T-cell (primary cell): ENCODE measurements at regions not wholly inside any gene's neighbourhood (a gene's known extent, or its start where the extent isn't known, plus 50 kb on each side); places are given as distances from the start of the nearest gene placed in this dataset.

Source experiments
- ATAC-seq, 4 experiments: fragments of 200-7000 bp in 3 of 4; fragments of 150-1000 bp in 1 of 4; cut with Tn5 transposase; replicated peaks in 1 of 4; 1 replicate in 3 of 4; 2 replicates in 1 of 4; pipeline ENCODE4 v1.10.0; 2021; ENCODE audit warnings: moderate library complexity in 3 of 4, mild to moderate bottlenecking in 2 of 4, moderate number of reproducible peaks in 1 of 4
- CTCF ChIA-PET, 2 donors: fragments of 300-600 bp; sonication (Branson Sonifier 250); formaldehyde crosslinking; loops; one replicate each; lab custom pipeline; 2022; ENCODE audit warnings: antibody characterized with exemption in 2 of 2; lab: Charles Lee
- POLR2A ChIA-PET, 2 donors: fragments of 300-600 bp; sonication (Branson Sonifier 250); formaldehyde crosslinking; loops; one replicate each; lab custom pipeline; 2022; ENCODE audit warnings: antibody characterized with exemption in 2 of 2; lab: Charles Lee
- DNase-seq, 35 experiments: peaks; one replicate each; pipeline versions ENCODE4 v3.0.0 to v3.0.0-alpha.2; 2013 to 2023
- H3K27ac ChIP-seq: one replicate; pipeline ENCODE4 v1.5.1; 2013; ENCODE audit warnings: low read length
- H3K27me3 ChIP-seq, 2 experiments: replicated peaks in 1 of 2; 1 replicate in 1 of 2; 2 replicates in 1 of 2; pipeline versions ENCODE4 v1.6.1 to v1.7.0; 2013; ENCODE audit warnings: low read length in 1 of 2, mixed read lengths in 1 of 2; ENCODE audit not compliant: control insufficient read depth in 2 of 2, insufficient read depth in 2 of 2; ENCODE audit errors: extremely low read depth in 1 of 2
- H3K36me3 ChIP-seq, 2 donors: 1 replicate in 1 of 2; 2 replicates in 1 of 2; pipeline versions ENCODE4 v1.6.1 to v1.7.0; 2013; ENCODE audit warnings: low read length in 1 of 2; ENCODE audit not compliant: control insufficient read depth in 2 of 2, insufficient read depth in 1 of 2; ENCODE audit errors: extremely low read depth in 1 of 2
- H3K4me1 ChIP-seq, 2 experiments: 1 replicate in 1 of 2; 2 replicates in 1 of 2; pipeline versions ENCODE4 v1.6.1 to v1.7.0; 2013; ENCODE audit warnings: low read length in 2 of 2, mixed read lengths in 1 of 2; ENCODE audit not compliant: insufficient read depth in 2 of 2, control insufficient read depth in 1 of 2; ENCODE audit errors: extremely low read depth in 1 of 2
- H3K4me3 ChIP-seq, 2 donors: 1 replicate in 1 of 2; 2 replicates in 1 of 2; pipeline versions ENCODE4 v1.5.1 to v1.7.0; 2013; ENCODE audit warnings: mild to moderate bottlenecking in 2 of 2, low read length in 1 of 2, moderate library complexity in 1 of 2; ENCODE audit not compliant: control insufficient read depth in 1 of 2; ENCODE audit errors: extremely low read depth in 1 of 2
- H3K9me3 ChIP-seq: 2 replicates; pipeline ENCODE4 v1.7.0; 2013
- H3K27ac Mint-ChIP-seq, 2 donors: one replicate each; pipeline ENCODE4 v1.8.0; 2020 to 2021; ENCODE audit warnings: mild to moderate bottlenecking in 2 of 2, mixed read lengths in 2 of 2
- H3K27me3 Mint-ChIP-seq, 2 donors: one replicate each; pipeline ENCODE4 v1.8.0; 2021 to 2022; ENCODE audit warnings: mixed read lengths in 2 of 2
- H3K36me3 Mint-ChIP-seq: one replicate; pipeline ENCODE4 v1.8.0; 2021; ENCODE audit warnings: mixed read lengths
- H3K4me1 Mint-ChIP-seq, 3 donors: one replicate each; pipeline ENCODE4 v1.8.0; 2020 to 2022; ENCODE audit warnings: mixed read lengths in 3 of 3, mild to moderate bottlenecking in 1 of 3
- H3K4me3 Mint-ChIP-seq, 3 donors: one replicate each; pipeline ENCODE4 v1.8.0; 2020 to 2022; ENCODE audit warnings: mild to moderate bottlenecking in 3 of 3, mixed read lengths in 3 of 3, moderate library complexity in 3 of 3
- H3K9me3 Mint-ChIP-seq, 3 donors: one replicate each; pipeline ENCODE4 v1.8.0; 2020 to 2022; ENCODE audit warnings: mixed read lengths in 3 of 3
- WGBS: methylation state at CpG from one replicate; pipeline ENCODE4 v1.1.5; 2013; ENCODE audit warnings: missing lambda C conversion rate; ENCODE audit not compliant: insufficient coverage; 5-methylcytosine and 5-hydroxymethylcytosine counted together

DNA sequence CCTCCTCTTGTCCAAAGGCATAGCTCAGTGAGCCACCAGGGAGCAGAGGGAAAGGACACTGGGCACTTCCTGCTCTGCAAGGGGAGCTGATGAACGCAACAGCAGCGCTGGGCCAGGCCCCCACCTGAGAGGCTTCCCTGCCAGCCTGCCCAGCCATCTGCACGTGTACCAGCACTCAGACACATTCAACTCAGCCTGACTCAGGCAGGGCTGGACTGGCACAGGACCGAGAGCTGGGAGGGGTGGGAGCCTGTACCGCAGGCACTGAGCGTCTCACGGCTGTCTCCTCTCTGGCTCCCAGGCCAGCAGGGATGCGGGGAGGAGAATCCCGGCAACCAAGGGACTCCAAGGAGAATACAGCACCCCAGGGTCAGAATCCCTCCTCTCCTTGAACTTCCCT, 411.8 kb downstream of the CTTN start:
- 87% methylated on average over 6 of the region's 9 CpGs for WGBS
- Histone ChIP-seq H3K27me3 (peaks cover 0 to 22% of the 10 kb centered on the region in 2 experiments), H3K27ac (no peak overlapping the region), H3K4me1 (no peaks in the 10 kb centered on the region), H3K36me3 (no peaks in the 10 kb centered on the region), H3K4me3 (no peak overlapping the region), H3K9me3 (no peaks in the 10 kb centered on the region)
- H3K36me3 Mint-ChIP-seq, result no peaks in the 10 kb centered on the region
- H3K27ac Mint-ChIP-seq, result no peak overlapping the region
- ChIA-PET POLR2A (no interaction called here), CTCF (no interaction called here)
- H3K4me1 Mint-ChIP-seq, result no peaks in the 10 kb centered on the region
- no peaks in the 10 kb centered on the region for H3K27me3 Mint-ChIP-seq
- no peak for ATAC-seq
- DNase-seq, result no peak
- H3K9me3 Mint-ChIP-seq, result no peaks in the 10 kb centered on the region
- no peak overlapping the region for H3K4me3 Mint-ChIP-seq

DNA sequence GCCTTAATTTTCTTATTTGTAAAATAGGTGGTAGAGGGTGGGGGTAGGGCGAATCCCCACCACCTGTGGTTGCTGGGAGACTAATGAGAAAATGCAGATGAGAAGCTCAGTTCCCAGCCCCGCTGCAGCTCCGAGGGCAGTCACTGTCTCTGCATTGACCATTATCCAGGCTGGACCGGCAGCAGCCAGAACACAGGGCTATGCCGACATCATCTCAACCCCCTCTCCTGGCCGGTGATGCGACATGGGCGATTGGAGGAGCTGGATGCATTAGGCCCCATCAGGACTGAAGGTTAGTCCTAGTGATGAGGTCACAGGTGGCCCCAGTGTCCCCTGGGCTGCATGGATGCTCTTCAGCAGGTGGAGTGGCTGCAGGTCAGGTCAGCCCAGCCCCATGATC, 412.4 kb downstream of the CTTN start:
- Mint-ChIP-seq H3K4me1 (no peaks in the 10 kb centered on the region), H3K27ac (no peak overlapping the region), H3K9me3 (no peaks in the 10 kb centered on the region), H3K4me3 (no peak overlapping the region), H3K27me3 (no peaks in the 10 kb centered on the region), H3K36me3 (no peaks in the 10 kb centered on the region)
- POLR2A ChIA-PET, result no interaction called here
- H3K27ac ChIP-seq, result no peak overlapping the region
- no peaks in the 10 kb centered on the region for H3K4me1 ChIP-seq
- H3K36me3 ChIP-seq, result no peaks in the 10 kb centered on the region
- CTCF ChIA-PET, result no interaction called here
- ATAC-seq (no peak), DNase-seq (no peak)
- WGBS, result 83% methylated on average over 2 of the region's 8 CpGs
- H3K27me3 ChIP-seq, result peaks cover 0 to 26% of the 10 kb centered on the region in 2 experiments
- H3K4me3 ChIP-seq, result no peak overlapping the region
- no peaks in the 10 kb centered on the region for H3K9me3 ChIP-seq

DNA sequence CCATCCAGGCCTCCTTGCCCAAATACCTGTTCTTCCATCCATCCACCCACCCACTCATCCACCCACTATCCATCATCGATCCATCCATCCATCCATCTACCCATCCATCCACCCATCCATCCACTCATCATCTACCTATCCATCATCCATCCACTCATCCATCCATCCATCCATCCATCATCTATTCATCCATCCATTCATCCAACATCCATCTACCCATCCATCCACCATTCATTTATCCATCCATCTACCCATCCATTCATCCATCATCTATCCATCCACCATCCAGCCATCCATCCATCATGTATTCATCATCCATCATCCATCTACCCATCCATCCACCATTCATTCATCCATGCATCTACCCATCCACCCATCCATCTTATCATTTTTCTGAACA, 413.2 kb downstream of the CTTN start:
- POLR2A ChIA-PET, result no interaction called here
- Histone ChIP-seq H3K27ac (no peak overlapping the region), H3K4me1 (no peaks in the 10 kb centered on the region), H3K36me3 (no peaks in the 10 kb centered on the region), H3K27me3 (peaks cover 0 to 32% of the 10 kb centered on the region in 2 experiments), H3K4me3 (no peak overlapping the region), H3K9me3 (no peaks in the 10 kb centered on the region)
- no peaks in the 10 kb centered on the region for H3K9me3 Mint-ChIP-seq
- no peaks in the 10 kb centered on the region for H3K4me1 Mint-ChIP-seq
- CTCF ChIA-PET, result interaction anchor here in 1 of 2 donors (0.6 kb wide), 1 partner anchor 363 kb away, joined by 3 read pairs; no protein-coding TSS in a partner anchor
- no peak for DNase-seq
- no peaks in the 10 kb centered on the region for H3K36me3 Mint-ChIP-seq
- no peak overlapping the region for H3K27ac Mint-ChIP-seq
- ATAC-seq, result no peak
- peaks cover 0 to 3% of the 10 kb centered on the region in 2 donors for H3K27me3 Mint-ChIP-seq
- 94% methylated on average over 1 of the region's 1 CpG for WGBS
- no peak overlapping the region for H3K4me3 Mint-ChIP-seq

DNA sequence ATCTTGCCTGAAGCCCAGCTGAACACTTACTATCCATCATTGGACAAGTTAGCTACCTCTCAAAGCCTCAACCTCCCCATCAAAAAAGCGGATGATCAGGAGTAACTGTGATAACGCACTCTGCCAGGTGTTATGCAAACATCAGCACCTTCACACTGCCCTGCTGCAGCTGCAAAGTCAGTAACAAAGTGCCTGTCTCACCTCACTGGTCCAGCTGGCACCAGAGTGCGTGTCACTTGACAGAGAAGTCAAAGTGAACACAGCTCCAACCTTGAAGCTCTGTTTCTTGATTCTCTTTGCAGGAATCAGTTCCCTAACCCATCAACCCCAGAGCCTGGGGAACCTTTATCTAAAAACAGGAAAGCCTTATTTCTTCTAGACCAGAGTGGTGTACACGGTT, 413.6 kb downstream of the CTTN start:
- no peaks in the 10 kb centered on the region for H3K9me3 ChIP-seq
- 76% methylated on average over 2 of the region's 4 CpGs for WGBS
- no peak for DNase-seq
- H3K27me3 ChIP-seq, result peaks cover 0 to 36% of the 10 kb centered on the region in 2 experiments
- H3K4me1 ChIP-seq, result no peaks in the 10 kb centered on the region
- Mint-ChIP-seq H3K9me3 (no peaks in the 10 kb centered on the region), H3K4me3 (no peak overlapping the region), H3K4me1 (no peaks in the 10 kb centered on the region), H3K36me3 (no peaks in the 10 kb centered on the region), H3K27ac (no peak overlapping the region), H3K27me3 (peaks cover 0 to 3% of the 10 kb centered on the region in 2 donors)
- H3K36me3 ChIP-seq, result no peaks in the 10 kb centered on the region
- no peak overlapping the region for H3K4me3 ChIP-seq
- ChIA-PET POLR2A (no interaction called here), CTCF (no interaction called here)
- ATAC-seq, result no peak
- H3K27ac ChIP-seq, result no peak overlapping the region

DNA sequence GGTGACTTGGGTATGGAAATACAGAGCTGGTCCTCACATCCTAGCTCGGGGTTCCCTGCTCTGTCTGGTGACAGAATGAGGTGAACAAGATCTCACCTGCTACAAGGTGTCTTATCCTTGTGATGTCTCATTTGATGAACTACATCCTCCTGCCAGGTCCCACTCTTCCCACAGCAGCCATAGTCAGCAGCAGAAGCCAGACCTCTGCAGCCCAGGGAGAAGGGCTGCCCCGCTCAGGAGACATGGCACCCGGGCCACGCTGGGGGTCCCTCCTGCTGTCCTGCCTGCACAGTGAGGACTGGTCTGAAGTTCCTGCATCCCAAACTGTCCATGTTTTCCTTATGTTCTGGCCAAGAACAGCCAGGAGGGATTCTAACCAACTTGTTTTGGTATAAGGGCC, 414.1 kb downstream of the CTTN start:
- Mint-ChIP-seq H3K4me1 (no peaks in the 10 kb centered on the region), H3K4me3 (no peak overlapping the region), H3K27ac (no peak overlapping the region), H3K9me3 (no peaks in the 10 kb centered on the region), H3K36me3 (no peaks in the 10 kb centered on the region), H3K27me3 (peaks cover 0 to 3% of the 10 kb centered on the region in 2 donors)
- peaks cover 0 to 34% of the 10 kb centered on the region in 2 experiments for H3K27me3 ChIP-seq
- no peaks in the 10 kb centered on the region for H3K4me1 ChIP-seq
- ATAC-seq (no peak), DNase-seq (no peak)
- H3K9me3 ChIP-seq, result no peaks in the 10 kb centered on the region
- ChIA-PET CTCF (no interaction called here), POLR2A (interaction anchor here in 1 of 2 donors (0.6 kb wide), 1 partner anchor 821 kb away, joined by 3 read pairs; no protein-coding TSS in a partner anchor)
- H3K36me3 ChIP-seq, result no peaks in the 10 kb centered on the region
- no peak overlapping the region for H3K4me3 ChIP-seq
- H3K27ac ChIP-seq, result no peak overlapping the region
- WGBS, result 79% methylated on average over 3 of the region's 4 CpGs

DNA sequence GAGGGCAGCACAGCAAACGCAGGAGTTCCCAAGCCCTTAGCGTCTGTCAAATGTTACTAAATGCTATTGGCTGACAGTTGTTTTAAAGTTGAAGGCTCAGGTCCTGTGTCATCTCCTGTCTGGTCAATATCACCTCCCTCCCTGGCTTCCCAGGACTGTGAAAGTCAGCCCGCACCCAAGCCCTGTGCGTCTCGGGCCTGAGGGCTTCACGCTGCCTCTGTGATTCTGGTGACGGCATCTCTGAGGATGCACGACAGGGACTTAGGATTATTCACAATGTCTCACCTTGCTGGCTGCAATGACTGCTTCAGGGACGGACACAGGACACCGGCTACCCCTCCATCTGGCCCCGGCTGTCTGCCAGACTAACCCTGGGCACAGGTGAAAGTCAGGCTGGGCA, 415.3 kb downstream of the CTTN start:
- Histone ChIP-seq H3K4me1 (no peaks in the 10 kb centered on the region), H3K27ac (no peak overlapping the region), H3K27me3 (peaks cover 0 to 34% of the 10 kb centered on the region in 2 experiments), H3K4me3 (no peak overlapping the region), H3K9me3 (no peaks in the 10 kb centered on the region), H3K36me3 (no peaks in the 10 kb centered on the region)
- ChIA-PET CTCF (interaction anchor here in 1 of 2 donors (0.5 kb wide), 1 partner anchor 1836 kb away, joined by 4 read pairs; no protein-coding TSS in a partner anchor), POLR2A (no interaction called here)
- peaks cover 0 to 3% of the 10 kb centered on the region in 2 donors for H3K27me3 Mint-ChIP-seq
- DNase-seq (no peak), ATAC-seq (no peak)
- no peaks in the 10 kb centered on the region for H3K9me3 Mint-ChIP-seq
- no peak overlapping the region for H3K27ac Mint-ChIP-seq
- WGBS, result 84% methylated on average over 9 of the region's 11 CpGs
- H3K36me3 Mint-ChIP-seq, result no peaks in the 10 kb centered on the region
- no peak overlapping the region for H3K4me3 Mint-ChIP-seq
- no peaks in the 10 kb centered on the region for H3K4me1 Mint-ChIP-seq

DNA sequence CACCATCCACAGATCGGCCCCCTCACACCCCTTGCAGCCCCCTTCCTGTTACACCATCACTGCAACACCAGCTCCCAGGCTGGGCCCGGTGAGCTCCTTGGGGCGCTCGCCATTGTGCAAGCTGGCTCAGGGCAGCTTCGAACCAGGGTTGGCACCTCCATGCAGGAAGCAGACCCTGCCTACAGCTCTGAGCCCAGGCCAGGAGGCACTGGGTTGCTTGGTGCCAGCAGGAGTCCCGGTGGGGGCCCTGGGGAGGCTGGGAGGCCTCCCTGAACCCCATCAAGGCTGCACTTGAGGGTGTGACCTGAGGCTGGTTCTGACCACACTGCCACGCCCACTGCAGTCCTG, 417.1 kb downstream of the CTTN start:
- H3K4me1 Mint-ChIP-seq, result no peaks in the 10 kb centered on the region
- Histone ChIP-seq H3K27me3 (peaks cover 0 to 40% of the 10 kb centered on the region in 2 experiments), H3K4me1 (no peaks in the 10 kb centered on the region), H3K9me3 (no peaks in the 10 kb centered on the region), H3K27ac (no peak overlapping the region), H3K36me3 (no peaks in the 10 kb centered on the region), H3K4me3 (no peak overlapping the region)
- no peak for DNase-seq
- H3K4me3 Mint-ChIP-seq, result no peak overlapping the region
- H3K27ac Mint-ChIP-seq, result no peak overlapping the region
- H3K9me3 Mint-ChIP-seq, result no peaks in the 10 kb centered on the region
- 80% methylated on average over 6 of the region's 7 CpGs for WGBS
- H3K27me3 Mint-ChIP-seq, result peaks cover 0 to 5% of the 10 kb centered on the region in 2 donors
- ChIA-PET CTCF (interaction anchor here in 1 of 2 donors (0.6 kb wide), 1 partner anchor 485 kb away, joined by 3 read pairs; no protein-coding TSS in a partner anchor), POLR2A (no interaction called here)
- H3K36me3 Mint-ChIP-seq, result no peaks in the 10 kb centered on the region
- ATAC-seq, result no peak
